ENCODE measurements at regions not wholly inside any gene's neighbourhood (a gene's known extent, or its start where the extent isn't known, plus 50 kb on each side); places are given as distances from the start of the nearest gene placed in this dataset.

GRCh38 chrX:77200663-77201062, 246.5 kb upstream of the FGF16 start:
- Histone ChIP-seq H3K9ac (ENCODE audit: low read depth in 1 of 2, low read length in 2 of 2) (no peak overlapping the region), H3K36me3 (ENCODE audit: control insufficient read depth in 4 of 4, insufficient read depth in 3 of 4, low read depth in 1 of 4, low read length in 3 of 4) (no peaks in the 10 kb centered on the region), H3K9me3 (ENCODE audit: control insufficient read depth in 4 of 4, low read length in 3 of 4) (no peaks in the 10 kb centered on the region), H3K27ac (ENCODE audit: low read depth in 1 of 2, low read length in 2 of 2) (no peak overlapping the region), H3K27me3 (ENCODE audit: control insufficient read depth in 4 of 4, insufficient read depth in 4 of 4, low read length in 3 of 4) (peaks cover 0 to 3% (median 0%) of the 10 kb centered on the region in 4 donors), H3K4me1 (ENCODE audit: control insufficient read depth in 4 of 4, insufficient read depth in 4 of 4, low read length in 3 of 4) (no peaks in the 10 kb centered on the region), H3K4me3 (ENCODE audit: low read depth in 1 of 3, low read length in 3 of 3) (no peak overlapping the region)
- no peak for DNase-seq (ENCODE audit: low spot score)
- TF ChIP-seq FOXA2 (IDR thresholded peaks at IDR 0.05) = no peak
- TF ChIP-seq HNF4A (conservative IDR thresholded peaks at IDR 0.05) = no peak
- TF ChIP-seq REST (IDR thresholded peaks at IDR 0.05) = no peak
- TF ChIP-seq NR2F2 (IDR thresholded peaks at IDR 0.05) = no peak
- TF ChIP-seq RXRA (IDR thresholded peaks at IDR 0.05) = no peak
- TF ChIP-seq JUND (IDR thresholded peaks at IDR 0.05) = no peak
- no peak for TF ChIP-seq YY1 (IDR thresholded peaks at IDR 0.05)
- TF ChIP-seq FOXA1 (IDR thresholded peaks at IDR 0.05) = no peak
- no peak for TF ChIP-seq HNF4G (IDR thresholded peaks at IDR 0.05)
- TF ChIP-seq EGR1 (IDR thresholded peaks at IDR 0.05; ENCODE audit: low read depth in 2 of 2) = no peak
- no peak for TF ChIP-seq CTCF (IDR thresholded peaks at IDR 0.05; ENCODE audit: low read depth, low read length, missing input control)
- TF ChIP-seq TAF1 (conservative IDR thresholded peaks at IDR 0.05) = no peak
- no peak for TF ChIP-seq MAX (IDR thresholded peaks at IDR 0.05)
- no peak for TF ChIP-seq ATF3 (IDR thresholded peaks at IDR 0.05)
- TF ChIP-seq RAD21 (IDR thresholded peaks at IDR 0.05) = no peak
- TF ChIP-seq GABPA (IDR thresholded peaks at IDR 0.05 in 1 of 2, conservative IDR thresholded peaks at IDR 0.05 in 1 of 2) = no peak
- no peak for TF ChIP-seq SP1 (IDR thresholded peaks at IDR 0.05)
- no peak for TF ChIP-seq ZBTB33 (IDR thresholded peaks at IDR 0.05)
- WGBS = 83% methylated on average over 4 of the region's 4 CpGs

Data from liver (tissue), 8 donors.